HepG2 (cell line): ENCODE measurements at regions not wholly inside any gene's neighbourhood (a gene's known extent, or its start where the extent isn't known, plus 50 kb on each side); places are given as distances from the start of the nearest gene placed in this dataset.

ENCODE experiments used
- ATAC-seq: fragments of 200-7000 bp; cut with Tn5 transposase; 3 replicates; pipeline ENCODE4 v1.9.1; 2020; ENCODE audit warnings: mild to moderate bottlenecking, moderate library complexity
- BruUV-seq: library from RNA; stranded (reverse); fragments of 400-500 nt; replicated peaks from 2 replicates; lab custom pipeline; 2021; lab: Mats Ljungman, UMichigan
- CTCF ChIA-PET: fragments of 300-600 bp; formaldehyde crosslinking; extraction: SDS; loops from one replicate; lab custom pipeline; 2021; ENCODE audit warnings: low total read pairs, inconsistent platforms, low intra/inter-chr PET ratio; lab: Yijun Ruan, JAX
- POLR2A ChIA-PET: fragments of 350-600 bp; sonication (Branson Sonifier 250); formaldehyde crosslinking; loops from one replicate; lab custom pipeline; 2020; ENCODE audit warnings: antibody characterized with exemption, inconsistent platforms; lab: Yijun Ruan, JAX
- DNase-seq: peaks from one replicate; pipeline ENCODE4 v3.0.0-alpha.2; 2015; ENCODE audit warnings: low spot score
- FAIRE-seq: peaks from 3 replicates; lab custom pipeline; 2011; peaks lifted over from hg19 to GRCh38; lab: Jason Lieb, UNC
- H2AFZ ChIP-seq: one replicate; pipeline ENCODE4 v1.6.1; 2011; ENCODE audit warnings: low read length, inconsistent platforms
- H3K27ac ChIP-seq: fragments of 300-600 bp; 3 replicates; pipeline ENCODE4 v1.8.0; 2011; ENCODE audit warnings: mixed run types, mild to moderate bottlenecking, mixed read lengths, low read length, inconsistent platforms; ENCODE audit not compliant: insufficient read depth; ENCODE audit errors: extremely low read length
- H3K27me3 ChIP-seq, 2 experiments: fragments of 200-600 bp in 1 of 2; 2 replicates in 1 of 2; 3 replicates in 1 of 2; pipeline versions ENCODE4 v1.6.0 to v1.8.0; 2011; ENCODE audit warnings: low read length in 2 of 2, mild to moderate bottlenecking in 2 of 2, moderate library complexity in 2 of 2, inconsistent platforms in 1 of 2; ENCODE audit not compliant: insufficient read depth in 2 of 2, control insufficient read depth in 1 of 2
- H3K36me3 ChIP-seq, 2 experiments: fragments of 200-600 bp in 1 of 2; replicated peaks in 1 of 2; 2 replicates in 1 of 2; 3 replicates in 1 of 2; pipeline versions ENCODE4 v1.5.1 to v1.8.0; 2011; ENCODE audit warnings: low read length in 2 of 2, inconsistent platforms in 1 of 2; ENCODE audit not compliant: insufficient read depth in 2 of 2, control insufficient read depth in 1 of 2
- H3K4me1 ChIP-seq: 2 replicates; pipeline ENCODE4 v1.5.1; 2012; ENCODE audit warnings: low read length, inconsistent platforms; ENCODE audit not compliant: insufficient read depth
- H3K4me2 ChIP-seq: 2 replicates; pipeline ENCODE4 v1.6.0; 2011; ENCODE audit warnings: low read depth, low read length, inconsistent platforms
- H3K4me3 ChIP-seq, 3 experiments: fragments of 200-600 bp in 1 of 3; sonication (generic), shearing (Covaris generic) in 1 of 3; replicated peaks in 1 of 3; 2 replicates each; pipeline ENCODE4 v1.5.1; 2011 to 2016; ENCODE audit warnings: low read length in 3 of 3, inconsistent platforms in 2 of 3, low read depth in 2 of 3, mild to moderate bottlenecking in 2 of 3, control low read depth in 1 of 3, mixed read lengths in 1 of 3; ENCODE audit not compliant: insufficient read depth in 1 of 3
- H3K79me2 ChIP-seq: one replicate; pipeline ENCODE4 v1.6.1; 2011; ENCODE audit warnings: low read length, inconsistent platforms; ENCODE audit not compliant: insufficient read depth
- H3K9ac ChIP-seq: 2 replicates; pipeline ENCODE4 v1.6.0; 2011; ENCODE audit warnings: mild to moderate bottlenecking, low read depth, low read length, inconsistent platforms; ENCODE audit not compliant: insufficient read depth
- H3K9me3 ChIP-seq: 2 replicates; pipeline ENCODE4 v1.5.1; 2012; ENCODE audit warnings: mild to moderate bottlenecking, low read length
- H4K20me1 ChIP-seq: 2 replicates; pipeline ENCODE4 v1.6.0; 2011; ENCODE audit warnings: inconsistent platforms, mild to moderate bottlenecking, low read length, moderate library complexity; ENCODE audit not compliant: insufficient read depth
- CC2D1A ChIP-seq: sonication (generic); formaldehyde crosslinking; IDR thresholded peaks from 2 replicates; pipeline ENCODE4 v1.8.1; 2023; ENCODE audit warnings: mild to moderate bottlenecking, missing genetic modification reagents
- CSRNP2 ChIP-seq: sonication (generic); formaldehyde crosslinking; conservative IDR thresholded peaks from 2 replicates; pipeline ENCODE4 v1.8.0; 2022; ENCODE audit warnings: low read depth, missing genetic modification reagents
- DZIP1 ChIP-seq: sonication (generic); formaldehyde crosslinking; IDR thresholded peaks from 2 replicates; pipeline ENCODE4 v1.5.0; 2020; ENCODE audit warnings: mild to moderate bottlenecking, missing genetic modification reagents
- EHMT2 ChIP-seq: fragments of 200-600 bp; sonication (generic); IDR thresholded peaks from 2 replicates; pipeline ENCODE4 v1.7.0; 2017; ENCODE audit warnings: antibody characterized with exemption, low read depth, low read length, borderline replicate concordance
- HNF1A ChIP-seq, 2 experiments: sonication (generic) in 1 of 2; formaldehyde crosslinking in 1 of 2; IDR thresholded peaks; 2 replicates each; pipeline versions ENCODE4 v1.4.0 to v1.6.1; 2016 to 2020; ENCODE audit warnings: borderline replicate concordance in 1 of 2, low read depth in 1 of 2, mild to moderate bottlenecking in 1 of 2, missing genetic modification reagents in 1 of 2
- MBNL3 ChIP-seq: fragments of 250-450 bp; sonication (Bioruptor Pico); conservative IDR thresholded peaks from 2 replicates; pipeline ENCODE4 v1.8.0; 2022; ENCODE audit warnings: mild to moderate bottlenecking, inconsistent platforms
- MIER3 ChIP-seq: IDR thresholded peaks from 2 replicates; pipeline ENCODE4 v1.6.1; 2016; ENCODE audit warnings: missing compliant biosample characterization, borderline replicate concordance
- TCF7L2 ChIP-seq: IDR thresholded peaks from 2 replicates; pipeline ENCODE4 v1.6.1; 2011; ENCODE audit warnings: mild to moderate bottlenecking, low read depth, low read length, moderate library complexity
- ZNF331 ChIP-seq: sonication (generic); formaldehyde crosslinking; IDR thresholded peaks from 2 replicates; pipeline ENCODE4 v1.4.0; 2020; ENCODE audit warnings: missing genetic modification reagents
- ZNF550 ChIP-seq: sonication (generic); formaldehyde crosslinking; IDR thresholded peaks from 2 replicates; pipeline ENCODE4 v1.4.0; 2020; ENCODE audit warnings: mild to moderate bottlenecking, missing genetic modification reagents, borderline replicate concordance
- ZNF766 ChIP-seq: sonication (generic); formaldehyde crosslinking; IDR thresholded peaks from 2 replicates; pipeline ENCODE4 v1.5.0; 2020; ENCODE audit warnings: missing genetic modification reagents, borderline replicate concordance
- ZNF777 ChIP-seq: sonication (generic); formaldehyde crosslinking; IDR thresholded peaks from 2 replicates; pipeline ENCODE4 v1.4.0; 2020; ENCODE audit warnings: missing genetic modification reagents
- WGBS: methylation state at CpG from one replicate; pipeline ENCODE4 v1.1.6; 2017; ENCODE audit warnings: low lambda C conversion rate; 5-methylcytosine and 5-hydroxymethylcytosine counted together
- in situ Hi-C: cut with HindIII; loops from 2 replicates; pipeline ENCODE4 v1.10.0; 2017; ENCODE audit warnings: low pct_unique_long_range_greater_than_20kb; ENCODE audit not compliant: extremely low pct_ligation_motif_present
- intact Hi-C: fragments of 100-400 bp; cut with micrococcal nuclease; formaldehyde crosslinking; loops from one replicate; pipeline ENCODE4 v1.10.0; 2022; ENCODE audit not compliant: unreplicated experiment

- TF ChIP-seq DZIP1 (CRISPR knock-in tag) (no peak), ZNF766 (CRISPR knock-in tag) (no peak), ZNF777 (CRISPR knock-in tag) (no peak), CC2D1A (CRISPR knock-in tag) (no peak), ZNF331 (no peak), ZNF550 (CRISPR knock-in tag) (no peak)
- TF ChIP-seq, all 625 proteins: peak for 0
Measured at GRCh38 chr3:116812949-116813348, 103.4 kb downstream of the TUSC7 start (continued).

DNA sequence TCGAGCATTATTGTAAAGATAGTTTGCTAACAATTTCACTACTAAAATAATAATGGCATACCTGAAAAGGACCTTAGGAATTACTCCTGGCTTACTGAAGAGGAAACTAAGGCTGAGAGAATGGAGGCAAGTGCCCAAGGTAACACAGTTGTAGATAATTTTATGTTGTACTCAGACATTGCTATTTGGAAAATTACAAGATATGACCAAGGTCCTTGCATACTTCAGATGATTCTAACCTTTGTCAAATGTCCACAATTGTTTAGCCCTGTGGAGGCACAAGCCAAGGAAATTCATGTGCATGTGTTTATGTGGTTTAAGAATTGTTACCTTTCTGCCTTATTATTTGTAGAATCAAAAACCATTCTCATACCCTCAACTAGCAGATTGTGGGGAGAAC, 105.7 kb downstream of the TUSC7 start:
- intact Hi-C loops (no loop called here), in situ Hi-C loops (no loop called here)
- Histone ChIP-seq H3K27me3 (no peaks in the 10 kb centered on the region), H3K79me2 (no peaks in the 10 kb centered on the region), H2AFZ (no peak overlapping the region), H4K20me1 (no peaks in the 10 kb centered on the region), H3K4me1 (no peaks in the 10 kb centered on the region), H3K4me2 (no peak overlapping the region), H3K36me3 (no peaks in the 10 kb centered on the region), H3K9ac (no peak overlapping the region), H3K4me3 (no peak overlapping the region), H3K27ac (no peak overlapping the region), H3K9me3 (no peaks in the 10 kb centered on the region; the same call in 1 of the 2 replicates)
- WGBS, result 0% methylated on average over 1 of the region's 1 CpG
- ChIA-PET CTCF (no interaction called here), POLR2A (no interaction called here)
- TF ChIP-seq TCF7L2 (no peak), MIER3 (CRISPR knock-in tag) (no peak), EHMT2 (no peak), CSRNP2 (CRISPR knock-in tag) (no peak), MBNL3 (CRISPR knock-in tag) (no peak), HNF1A (IDR thresholded peaks at IDR 0.05; ENCODE audit: low read depth) (no peak), HNF1A (CRISPR knock-in tag; IDR thresholded peaks at IDR 0.05; ENCODE audit: borderline replicate concordance) (no peak)
- no peak for FAIRE-seq
- no peak for DNase-seq
- BruUV-seq, result no TSS peak
- no peak for ATAC-seq
